ENCODE measurements at regions not wholly inside any gene's neighbourhood (a gene's known extent, or its start where the extent isn't known, plus 50 kb on each side); places are given as distances from the start of the nearest gene placed in this dataset.
A peak's percentile ranks its signal among the peaks of the same experiment; 100 is the strongest.

- DNase-seq, result no peak
Observed at GRCh38 chr3:124558991-124559845, 171.0 kb upstream of the UMPS start.

DNA sequence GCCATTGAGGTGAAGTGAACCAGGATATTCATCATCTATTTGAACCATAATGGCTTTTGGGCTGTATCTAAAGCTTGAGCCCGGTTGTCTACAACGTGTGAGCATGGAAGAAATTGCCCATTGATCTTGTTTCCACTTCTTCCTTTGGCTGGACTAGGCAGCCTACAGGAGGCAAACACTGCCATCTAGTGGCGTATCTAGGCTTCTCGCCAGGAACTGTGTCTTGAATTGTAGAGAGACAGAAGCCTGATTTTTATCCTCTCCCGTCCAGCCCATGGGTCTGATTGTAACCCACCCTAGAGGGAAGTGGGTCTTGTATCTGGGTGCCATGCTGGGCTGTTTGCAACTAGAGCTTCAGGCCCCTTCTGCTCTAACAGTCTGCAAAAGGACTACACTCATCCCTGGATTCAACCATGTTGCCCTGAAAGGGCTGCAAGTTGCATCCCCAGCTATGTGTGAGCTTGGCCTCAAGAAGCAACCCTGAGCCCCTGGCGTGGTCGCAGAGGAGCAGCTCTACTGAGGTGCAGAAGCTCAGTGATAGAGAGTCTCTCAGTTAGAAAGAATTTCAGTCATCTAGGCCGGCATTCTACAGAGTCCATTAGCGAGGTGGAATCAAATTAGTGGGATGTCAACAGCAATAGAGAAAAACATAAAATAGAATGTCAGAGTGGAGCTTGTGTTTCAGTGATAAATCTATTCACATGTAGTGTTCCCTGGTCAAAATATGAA, 170.2 kb upstream of the UMPS start:
- peak; percentile 35 for DNase-seq

DNA sequence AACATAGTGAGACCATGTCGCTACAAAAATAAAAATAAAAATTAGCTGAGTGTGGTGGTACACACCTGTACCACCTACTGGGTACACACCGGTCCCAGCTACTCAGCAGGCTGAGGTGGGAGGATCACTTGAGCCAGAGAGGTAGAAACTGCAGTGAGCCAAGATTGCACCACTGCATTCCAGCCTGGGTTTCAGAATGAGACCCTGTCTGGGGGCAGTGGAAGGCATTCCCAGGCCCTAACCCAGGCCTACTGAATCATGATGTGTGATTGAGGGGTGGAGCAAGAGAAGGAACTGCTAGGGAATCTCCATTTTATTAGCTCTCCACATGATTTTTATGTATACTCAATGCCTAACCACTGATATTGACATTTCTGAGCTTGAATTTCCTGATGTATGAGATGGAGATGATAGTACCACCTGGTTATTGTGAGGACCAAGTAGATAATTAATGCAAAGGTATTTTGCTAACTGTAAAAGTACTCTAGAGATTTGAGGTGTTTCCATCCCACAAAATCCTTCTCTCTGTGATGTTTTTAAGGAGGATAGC, 169.5 kb upstream of the UMPS start:
- no peak for DNase-seq

GRCh38 chr3:124562769-124563168, 167.5 kb upstream of the UMPS start:
- no peak for DNase-seq

DNA sequence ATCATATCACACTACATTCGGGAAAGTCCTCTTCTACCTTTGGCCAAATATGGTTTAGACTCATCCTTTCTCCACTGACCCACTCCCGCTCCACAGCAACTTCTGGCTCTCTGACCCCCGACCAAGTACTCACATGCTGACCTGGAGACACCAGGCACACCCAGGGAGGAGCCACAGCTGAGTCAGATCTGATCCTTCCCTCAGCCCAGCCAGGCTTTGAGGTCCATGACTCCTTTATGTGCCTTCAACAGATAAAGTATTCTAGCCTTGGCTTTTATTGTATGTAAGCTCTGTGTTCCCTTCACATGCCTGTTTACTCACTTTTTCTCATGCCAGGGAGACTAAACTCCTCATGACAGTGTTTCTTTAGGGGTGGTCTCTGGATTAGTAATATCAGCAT, 166.9 kb upstream of the UMPS start:
- no peak for DNase-seq

- DNase-seq, result peak; percentile 50
Observed at GRCh38 chr3:124565013-124565412, 165.2 kb upstream of the UMPS start.

- no peak for DNase-seq
Observed at GRCh38 chr3:124565551-124565950, 164.7 kb upstream of the UMPS start.

- no peak for DNase-seq
Observed at GRCh38 chr3:124566701-124567100, 163.6 kb upstream of the UMPS start.

DNA sequence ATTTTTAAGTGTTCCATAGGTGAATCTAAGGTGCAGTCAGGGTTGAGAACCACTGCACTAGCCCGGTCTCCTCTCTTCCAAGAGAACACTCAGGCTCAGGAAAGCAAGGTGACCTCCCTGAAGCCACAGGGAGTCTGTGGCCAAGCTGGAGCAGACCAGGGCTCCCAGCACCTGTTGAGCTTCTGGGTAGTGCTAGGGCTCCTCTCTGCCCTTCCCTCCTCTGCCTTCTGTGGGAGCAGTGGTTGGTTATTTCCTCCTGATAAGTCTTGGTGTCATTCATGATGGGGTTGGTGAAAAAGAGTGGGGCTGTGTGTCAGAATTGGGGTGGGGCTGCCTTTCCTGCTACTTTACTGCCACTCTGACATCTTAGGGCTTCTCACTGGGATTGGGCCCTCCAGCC, 163.1 kb upstream of the UMPS start:
- no peak for DNase-seq

GRCh38 chr3:124569761-124570160, 160.5 kb upstream of the UMPS start:
- DNase-seq, result no peak

GRCh38 chr3:124570232-124570631, 160.0 kb upstream of the UMPS start:
- DNase-seq, result no peak

DNA sequence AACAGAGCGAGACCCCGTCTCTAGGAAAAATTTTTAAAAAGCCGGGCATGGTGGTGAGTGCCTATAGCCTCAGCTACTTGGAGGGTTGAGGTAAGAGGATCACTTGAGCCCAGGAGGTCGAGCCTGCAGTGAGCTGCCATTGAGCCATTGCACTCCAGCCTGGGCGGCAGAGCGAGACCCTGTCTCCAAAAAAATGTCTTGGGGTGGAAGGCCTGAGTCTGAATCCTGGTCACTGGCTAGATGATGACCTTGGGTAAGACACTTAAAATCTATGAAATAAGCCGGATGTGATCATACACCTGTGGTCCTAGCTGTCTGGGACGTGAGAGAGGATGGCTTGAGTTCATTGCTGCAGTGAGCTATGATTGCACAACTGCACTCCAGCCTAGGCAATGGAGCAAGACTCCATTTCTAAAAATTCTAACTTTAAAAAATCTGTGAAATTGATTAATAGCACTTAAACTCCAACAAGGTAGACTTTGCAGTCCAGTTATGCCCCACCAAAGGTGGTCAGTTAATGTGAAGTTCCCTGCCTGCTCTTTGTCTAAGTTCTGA, 157.3 kb upstream of the UMPS start:
- no peak for DNase-seq

GRCh38 chr3:124574012-124574411, 156.2 kb upstream of the UMPS start:
- DNase-seq, result no peak

DNA sequence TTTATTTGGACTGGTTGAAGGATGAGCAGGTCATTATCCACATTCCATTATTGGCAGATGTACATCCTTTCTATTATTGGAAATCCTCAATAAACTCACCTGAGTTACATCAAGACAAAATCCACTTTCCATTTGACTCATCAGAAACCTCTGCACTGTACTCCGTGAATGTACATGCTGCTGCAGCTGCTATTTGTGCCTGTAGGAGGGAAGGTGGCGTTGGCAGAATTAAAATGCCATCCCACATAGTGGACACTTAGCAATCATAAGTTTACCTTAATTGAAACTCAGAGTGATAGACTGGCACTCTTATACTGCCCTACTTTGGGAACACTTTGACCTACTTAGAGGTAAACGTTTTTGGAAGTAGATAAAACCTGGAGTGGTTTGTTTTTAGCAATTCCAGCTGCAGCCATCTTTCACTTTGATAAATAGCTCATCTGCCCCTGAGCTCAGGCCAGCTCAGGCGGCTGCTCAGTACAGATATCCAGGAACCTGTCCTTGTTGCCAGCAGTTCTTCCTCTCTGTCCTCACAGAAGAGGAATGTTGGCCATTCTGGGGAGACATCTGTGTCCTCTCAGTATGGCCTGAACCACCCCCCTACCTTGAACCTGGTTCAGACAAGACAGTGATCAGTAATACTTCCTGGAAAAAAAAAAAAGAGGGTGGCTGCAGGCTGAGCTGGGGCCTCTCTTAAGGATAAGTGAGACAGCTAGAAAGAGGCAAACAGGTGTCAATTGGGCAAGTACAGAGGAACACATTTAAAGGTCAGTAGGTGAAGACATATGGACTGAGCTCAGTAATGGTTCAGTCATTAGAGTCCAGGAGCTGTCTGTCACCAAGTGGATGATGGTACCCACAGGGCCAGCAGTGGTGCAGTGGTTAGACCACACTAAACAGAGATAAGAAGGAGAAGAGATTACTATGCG, 153.4 kb upstream of the UMPS start:
- no peak for DNase-seq

DNA sequence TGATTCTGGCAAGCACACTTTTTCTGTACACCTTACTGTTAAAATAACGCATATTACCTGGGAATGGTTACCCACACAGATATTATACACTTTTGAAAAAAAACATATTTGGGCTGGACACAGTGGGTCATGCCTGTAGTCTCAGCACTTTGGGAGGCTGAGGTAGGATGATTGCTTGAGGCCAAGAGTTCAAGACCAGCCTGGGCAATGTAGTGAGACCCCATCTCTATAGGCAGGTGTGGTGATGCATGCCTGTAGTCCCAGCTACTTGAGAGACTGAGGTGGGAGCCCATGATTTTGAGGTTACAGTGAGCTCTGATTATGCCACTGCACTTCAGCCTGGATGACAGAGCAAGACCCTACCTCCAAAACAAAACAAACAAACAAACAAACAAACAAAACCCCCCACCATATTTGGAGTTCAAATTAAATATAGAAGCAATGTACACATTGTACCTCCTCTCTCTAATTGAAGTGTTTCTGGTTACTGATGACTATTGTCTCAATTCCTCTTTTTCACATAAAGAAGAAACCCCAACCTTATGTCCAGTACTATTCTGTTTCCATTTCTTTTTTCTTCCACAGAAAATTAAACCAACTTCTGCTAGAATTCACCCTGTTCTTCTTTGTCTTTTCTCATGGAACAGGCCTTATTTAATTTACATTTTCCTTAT, 152.6 kb upstream of the UMPS start:
- DNase-seq, result no peak

GRCh38 chr3:124579641-124580040, 150.6 kb upstream of the UMPS start:
- no peak for DNase-seq

DNA sequence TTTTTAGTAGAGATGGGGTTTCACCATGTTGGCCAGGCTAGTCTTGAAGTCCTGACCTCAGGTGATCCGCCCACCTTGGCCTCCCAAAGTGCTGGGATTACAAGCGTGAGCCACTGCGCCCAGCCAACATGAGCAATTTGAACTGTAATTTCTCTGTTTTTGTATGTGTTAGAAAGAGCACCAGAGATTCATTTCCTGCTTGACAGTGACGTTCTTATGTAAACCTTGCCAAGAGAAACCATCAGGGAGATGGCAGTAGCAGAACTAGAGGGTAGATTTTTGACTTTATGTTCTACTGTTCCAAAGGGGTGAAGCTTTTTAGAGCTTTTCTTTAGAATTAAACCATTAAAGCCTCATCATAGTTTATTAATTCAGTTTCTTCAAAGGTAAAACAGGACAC, 148.1 kb upstream of the UMPS start:
- no peak for DNase-seq

- DNase-seq, result no peak
Observed at GRCh38 chr3:124582621-124583395, 147.4 kb upstream of the UMPS start.

DNA sequence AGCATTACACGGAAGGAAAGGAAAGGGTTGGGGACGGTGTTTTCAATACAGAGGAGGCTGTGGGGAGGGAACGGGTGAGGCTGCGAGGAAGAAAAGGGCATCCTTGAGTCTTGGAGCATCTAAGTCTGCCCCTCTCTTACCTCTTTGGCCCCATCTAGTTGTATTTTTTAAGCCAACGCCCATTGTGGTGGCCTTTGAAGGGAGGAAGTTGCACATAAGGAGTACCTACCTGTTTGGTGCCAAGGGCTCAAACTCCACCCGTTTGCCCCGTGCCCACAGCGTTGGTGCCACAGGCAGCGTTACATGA, 146.1 kb upstream of the UMPS start:
- no peak for DNase-seq

GRCh38 chr3:124584552-124585391, 145.5 kb upstream of the UMPS start:
- peak; percentile 27 for DNase-seq
